IPS-20b (cell line): ENCODE measurements at regions not wholly inside any gene's neighbourhood (a gene's known extent, or its start where the extent isn't known, plus 50 kb on each side); places are given as distances from the start of the nearest gene placed in this dataset.

Experiments
- H3K27ac ChIP-seq: one replicate; pipeline ENCODE4 v1.5.1; 2013; ENCODE audit warnings: low read length
- H3K27me3 ChIP-seq: 2 replicates; pipeline ENCODE4 v1.6.1; 2013; ENCODE audit warnings: mild to moderate bottlenecking, low read length, inconsistent platforms; ENCODE audit not compliant: insufficient read depth
- H3K36me3 ChIP-seq: 2 replicates; pipeline ENCODE4 v1.6.1; 2013; ENCODE audit warnings: low read depth, mild to moderate bottlenecking, inconsistent platforms, low read length, moderate library complexity; ENCODE audit not compliant: insufficient read depth
- H3K4me1 ChIP-seq: 2 replicates; pipeline ENCODE4 v1.6.1; 2013; ENCODE audit warnings: mild to moderate bottlenecking, control low read depth, inconsistent platforms, low read length, moderate library complexity; ENCODE audit not compliant: insufficient read depth
- H3K4me3 ChIP-seq: 2 replicates; pipeline ENCODE4 v1.5.1; 2013; ENCODE audit warnings: mild to moderate bottlenecking, low read length, inconsistent platforms
- H3K9ac ChIP-seq: 2 replicates; pipeline ENCODE4 v1.6.1; 2013; ENCODE audit warnings: low read depth, mild to moderate bottlenecking, inconsistent platforms, low read length, moderate library complexity
- H3K9me3 ChIP-seq: 2 replicates; pipeline ENCODE4 v1.6.1; 2013; ENCODE audit warnings: mild to moderate bottlenecking, low read depth, low read length, inconsistent platforms; ENCODE audit not compliant: insufficient read depth

DNA sequence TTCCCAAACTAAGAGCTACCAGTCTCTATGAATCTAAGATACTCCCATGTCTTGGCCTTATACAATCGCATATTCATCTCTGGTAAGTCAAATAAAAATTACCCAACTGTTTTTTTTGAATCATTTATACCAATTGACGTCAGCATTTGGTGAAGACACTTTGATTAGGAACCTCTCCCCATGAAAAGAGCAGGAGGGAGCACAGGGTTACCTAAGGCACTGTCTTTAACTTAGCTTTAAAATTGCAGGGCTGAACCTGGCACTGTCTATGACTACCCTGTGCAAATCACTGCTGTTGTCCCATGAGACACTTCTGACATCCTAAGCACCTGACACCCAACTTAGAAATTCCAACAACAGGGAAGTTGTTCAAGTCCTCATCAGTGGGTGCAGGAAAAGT lies 586.4 kb downstream of the MAT2B start:
- no peak overlapping the region for H3K9ac ChIP-seq
- no peaks in the 10 kb centered on the region for H3K4me1 ChIP-seq
- H3K27ac ChIP-seq, result no peak overlapping the region
- no peak overlapping the region for H3K4me3 ChIP-seq
- no peaks in the 10 kb centered on the region for H3K27me3 ChIP-seq
- no peaks in the 10 kb centered on the region for H3K36me3 ChIP-seq
- H3K9me3 ChIP-seq, result no peaks in the 10 kb centered on the region

DNA sequence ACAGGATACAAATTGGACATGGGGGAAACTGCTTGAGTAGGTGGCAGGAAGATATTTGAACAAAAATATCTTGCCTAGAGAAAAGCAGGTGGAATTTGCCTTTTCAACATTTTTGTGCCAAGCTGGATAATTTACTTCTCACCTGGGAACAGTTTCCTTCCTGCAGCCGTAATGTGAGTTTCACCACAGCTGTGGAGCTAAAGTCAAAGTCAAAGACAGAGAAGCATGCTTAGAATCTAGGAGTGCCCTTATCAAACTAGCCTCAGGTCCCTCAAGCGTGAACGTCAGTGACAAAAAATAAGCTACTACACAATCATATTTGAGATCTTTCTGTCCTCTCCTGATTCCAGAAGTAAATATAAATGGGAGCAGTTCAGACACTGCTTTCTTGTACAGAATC lies 588.9 kb downstream of the MAT2B start:
- Histone ChIP-seq H3K27ac (no peak overlapping the region), H3K9ac (no peak overlapping the region), H3K4me1 (no peaks in the 10 kb centered on the region), H3K27me3 (no peaks in the 10 kb centered on the region), H3K36me3 (no peaks in the 10 kb centered on the region), H3K9me3 (no peaks in the 10 kb centered on the region), H3K4me3 (no peak overlapping the region)

DNA sequence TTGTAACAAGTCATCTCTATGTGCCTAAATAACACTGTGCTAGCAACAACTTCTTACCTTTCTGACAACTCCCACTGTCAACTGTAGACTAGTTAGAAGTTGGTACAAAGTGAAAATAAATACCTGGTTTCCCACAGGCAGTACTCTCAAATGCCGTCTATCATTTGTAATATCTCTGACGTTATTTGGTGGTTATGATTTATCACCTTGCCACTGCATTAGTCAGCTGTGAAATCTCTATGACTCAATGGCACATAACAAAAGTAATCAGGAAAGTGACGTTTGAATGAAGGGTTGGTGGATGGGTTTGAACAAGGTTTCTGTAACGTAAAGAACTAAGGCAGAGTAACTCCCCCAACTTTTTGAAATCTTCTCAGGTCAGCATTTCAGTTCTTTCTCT lies 592.3 kb downstream of the MAT2B start:
- Histone ChIP-seq H3K27me3 (no peaks in the 10 kb centered on the region), H3K27ac (no peak overlapping the region), H3K9ac (no peak overlapping the region), H3K36me3 (no peaks in the 10 kb centered on the region), H3K4me3 (no peak overlapping the region), H3K9me3 (no peaks in the 10 kb centered on the region), H3K4me1 (peaks cover 3% of the 10 kb centered on the region; the same call in 1 of the 2 replicates)

DNA sequence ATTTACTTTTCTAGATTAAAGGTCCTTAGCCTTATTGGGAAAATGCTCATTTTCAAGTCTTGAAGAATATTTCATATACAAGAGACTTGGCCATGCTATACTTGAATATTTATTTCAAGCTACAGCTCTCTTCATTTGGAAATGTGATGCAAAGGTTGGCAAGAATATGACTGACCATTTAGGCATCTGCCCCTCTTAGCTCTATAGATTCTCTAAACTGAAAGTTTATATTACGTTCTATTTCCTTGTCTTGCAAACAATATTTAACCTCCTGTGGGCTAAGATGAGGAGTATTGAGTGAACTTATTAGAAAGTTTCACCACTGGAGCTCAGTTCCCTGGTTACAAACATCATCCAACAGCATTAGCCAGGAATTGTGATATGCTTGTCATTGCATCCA lies 593.1 kb downstream of the MAT2B start:
- Histone ChIP-seq H3K4me1 (peaks cover 3% of the 10 kb centered on the region; the same call in 1 of the 2 replicates), H3K27me3 (no peaks in the 10 kb centered on the region)

DNA sequence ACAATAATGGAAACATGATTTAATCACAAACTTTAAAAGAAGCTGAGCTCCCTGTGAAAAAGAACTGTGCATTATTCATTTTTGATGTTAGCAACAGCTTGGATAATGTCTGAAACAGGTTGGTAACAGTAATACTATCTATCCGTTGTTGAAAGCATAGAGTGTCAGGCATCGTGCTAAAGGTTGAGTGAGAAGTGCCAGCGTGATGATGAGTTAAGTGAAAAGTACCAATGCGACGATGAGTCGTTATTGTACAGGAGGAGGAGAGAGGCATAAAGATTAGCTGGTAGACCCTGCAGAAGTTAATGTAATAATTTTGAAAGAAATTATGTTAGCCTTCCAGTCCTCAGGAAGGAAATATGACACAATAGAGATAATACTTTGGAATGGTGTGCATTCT lies 593.6 kb downstream of the MAT2B start:
- no peaks in the 10 kb centered on the region for H3K27me3 ChIP-seq
- peaks cover 2% of the 10 kb centered on the region; the same call in 1 of the 2 replicates for H3K9me3 ChIP-seq
- no peaks in the 10 kb centered on the region for H3K36me3 ChIP-seq
- no peak overlapping the region for H3K4me3 ChIP-seq
- peaks cover 3% of the 10 kb centered on the region; the same call in 1 of the 2 replicates for H3K4me1 ChIP-seq
- no peak overlapping the region for H3K27ac ChIP-seq
- no peak overlapping the region for H3K9ac ChIP-seq

More for the DNA sequence above, 593.1 kb downstream of the MAT2B start:
- Histone ChIP-seq H3K4me3 (no peak overlapping the region), H3K36me3 (no peaks in the 10 kb centered on the region), H3K9me3 (no peaks in the 10 kb centered on the region), H3K27ac (no peak overlapping the region), H3K9ac (no peak overlapping the region)

DNA sequence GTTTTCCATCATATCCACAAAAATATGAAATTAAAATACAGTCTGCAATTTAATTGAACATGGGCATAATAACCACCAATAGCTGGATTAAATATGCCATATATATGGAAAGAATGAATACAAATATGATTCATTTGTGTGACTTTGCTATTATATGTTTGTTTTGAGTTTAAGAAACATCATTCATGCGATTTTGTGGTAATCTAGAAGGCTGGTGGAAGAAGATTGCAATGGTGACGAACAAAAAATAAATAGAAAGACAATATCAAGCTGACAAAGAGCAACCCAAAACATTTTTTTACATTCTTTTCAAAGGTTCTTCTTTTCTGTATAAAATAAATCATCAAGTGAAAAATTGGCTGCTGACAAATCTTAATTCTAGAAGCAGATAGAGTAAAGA lies 610.0 kb downstream of the MAT2B start:
- no peaks in the 10 kb centered on the region for H3K36me3 ChIP-seq
- no peak overlapping the region for H3K9ac ChIP-seq
- no peaks in the 10 kb centered on the region for H3K4me1 ChIP-seq
- no peaks in the 10 kb centered on the region for H3K27me3 ChIP-seq
- no peaks in the 10 kb centered on the region for H3K9me3 ChIP-seq
- H3K4me3 ChIP-seq, result no peak overlapping the region
- H3K27ac ChIP-seq, result no peak overlapping the region

DNA sequence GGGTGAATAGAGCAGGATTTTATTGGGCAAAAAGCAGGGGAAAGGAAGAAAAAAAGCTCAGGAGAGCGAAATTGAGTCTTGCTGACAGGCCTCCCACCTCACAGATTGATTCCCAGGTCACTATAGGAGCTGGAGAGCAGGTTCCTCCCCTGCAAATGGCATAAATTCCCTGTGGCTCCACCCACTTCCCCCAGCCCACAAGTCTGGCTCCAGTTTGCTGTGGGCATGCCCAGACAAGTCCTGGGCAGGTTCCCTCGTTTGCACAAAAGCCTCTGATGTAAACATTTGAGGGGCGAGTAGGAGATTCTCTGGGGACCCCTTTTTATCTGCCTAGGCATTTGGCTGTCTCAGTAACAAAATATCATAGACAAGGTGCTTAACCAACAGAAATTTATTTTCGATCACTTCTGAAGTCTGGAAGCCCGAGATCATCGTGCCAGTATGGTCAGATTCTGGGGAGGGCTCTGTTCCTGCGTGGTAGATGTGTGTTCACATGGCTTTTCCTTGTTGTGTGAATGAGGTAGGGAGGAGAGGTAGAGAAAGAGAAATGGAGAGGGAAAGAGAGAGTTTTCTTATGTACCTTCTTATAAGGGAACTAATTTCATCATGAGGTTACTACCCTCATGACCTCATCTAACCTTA lies 614.5 kb downstream of the MAT2B start:
- Histone ChIP-seq H3K4me3 (no peak overlapping the region), H3K9ac (no peak overlapping the region), H3K27me3 (no peaks in the 10 kb centered on the region), H3K36me3 (no peaks in the 10 kb centered on the region), H3K27ac (no peak overlapping the region), H3K4me1 (no peaks in the 10 kb centered on the region), H3K9me3 (no peaks in the 10 kb centered on the region)

DNA sequence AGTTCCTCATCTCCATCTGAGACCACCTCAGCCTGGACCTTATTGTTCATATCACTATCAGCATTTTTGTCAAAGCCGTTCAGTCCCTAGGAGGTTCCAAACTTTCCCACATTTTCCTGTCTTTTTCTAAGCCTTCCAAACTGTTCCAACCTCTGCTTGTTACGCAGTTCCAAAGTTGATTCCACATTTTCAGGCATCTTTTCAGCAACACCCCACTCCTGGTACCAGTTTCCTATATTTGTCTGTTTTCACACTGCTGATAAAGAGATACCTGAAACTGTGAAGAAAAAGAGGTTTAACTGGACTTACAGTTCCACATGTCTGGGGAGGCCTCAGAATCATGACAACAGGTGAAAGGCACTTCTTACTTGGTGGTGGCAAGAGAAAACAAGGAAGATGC lies 622.1 kb downstream of the MAT2B start:
- peaks cover 42% of the 10 kb centered on the region for H3K9me3 ChIP-seq
- no peak overlapping the region for H3K9ac ChIP-seq
- no peak overlapping the region for H3K4me3 ChIP-seq
- no peaks in the 10 kb centered on the region for H3K4me1 ChIP-seq
- no peaks in the 10 kb centered on the region for H3K36me3 ChIP-seq
- no peak overlapping the region for H3K27ac ChIP-seq
- no peaks in the 10 kb centered on the region for H3K27me3 ChIP-seq

DNA sequence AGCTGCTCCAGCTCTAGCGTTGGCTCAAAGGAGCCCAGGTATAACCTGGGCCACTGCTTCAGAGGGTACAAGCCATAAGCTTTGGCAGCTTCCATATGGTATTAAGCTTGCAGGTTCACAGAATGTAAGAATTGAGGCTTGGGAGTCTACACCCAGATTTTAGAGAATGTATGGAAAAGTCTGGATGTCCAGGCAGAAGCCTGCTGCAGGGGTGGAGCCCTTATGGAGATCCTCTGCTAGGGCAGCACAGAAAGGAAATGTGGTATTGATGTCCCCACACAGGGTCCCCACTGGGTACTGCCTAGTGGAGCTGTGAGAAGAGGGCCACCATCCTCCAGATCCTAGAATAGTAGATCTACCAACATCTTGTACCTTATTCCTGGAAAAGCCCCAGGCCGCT lies 626.9 kb downstream of the MAT2B start:
- Histone ChIP-seq H3K27me3 (no peaks in the 10 kb centered on the region), H3K36me3 (no peaks in the 10 kb centered on the region), H3K4me3 (no peak overlapping the region), H3K27ac (no peak overlapping the region), H3K9ac (no peak overlapping the region), H3K4me1 (no peaks in the 10 kb centered on the region), H3K9me3 (peaks cover 47% of the 10 kb centered on the region)

DNA sequence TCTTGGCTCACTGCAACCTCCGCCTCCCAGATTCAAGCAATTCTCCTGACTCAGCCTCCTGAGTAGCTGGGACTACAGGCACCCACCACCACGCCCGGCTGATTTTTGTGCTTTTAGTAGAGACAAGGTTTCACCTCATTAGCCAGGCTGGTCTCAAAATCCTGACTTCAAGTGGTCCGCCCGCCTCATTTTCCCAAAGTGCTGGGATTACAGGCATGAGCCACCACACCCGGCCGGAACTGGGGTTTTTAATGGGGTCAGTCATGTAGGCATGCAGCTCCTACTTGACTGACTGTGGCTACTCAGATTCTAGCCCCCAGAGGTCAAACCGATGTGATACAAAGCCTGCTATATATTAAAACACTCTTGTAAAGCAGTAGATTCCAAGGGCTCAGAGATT lies 631.7 kb downstream of the MAT2B start:
- Histone ChIP-seq H3K4me1 (no peaks in the 10 kb centered on the region), H3K27me3 (no peaks in the 10 kb centered on the region), H3K4me3 (no peak overlapping the region), H3K9ac (no peak overlapping the region), H3K27ac (no peak overlapping the region), H3K9me3 (peaks cover 16% of the 10 kb centered on the region), H3K36me3 (no peaks in the 10 kb centered on the region)

DNA sequence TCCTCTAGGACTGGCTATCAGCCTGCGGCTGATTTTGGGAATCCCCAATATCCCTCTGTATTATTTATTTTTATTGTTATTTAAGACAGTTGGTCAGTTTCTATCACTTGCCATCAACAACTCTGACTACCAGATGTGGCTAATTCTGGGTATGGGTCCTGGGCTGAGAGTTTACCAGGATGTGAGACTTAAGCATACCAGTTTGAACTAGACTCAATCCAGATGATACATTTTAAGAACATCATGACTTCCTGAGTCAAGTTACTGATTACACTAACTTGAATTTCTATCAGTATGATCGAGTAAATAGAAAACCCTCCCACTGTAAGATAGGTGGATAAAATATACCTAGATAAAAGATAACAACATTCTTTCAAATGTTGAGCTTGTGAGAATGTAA lies 634.0 kb downstream of the MAT2B start:
- Histone ChIP-seq H3K27ac (no peak overlapping the region), H3K4me3 (no peak overlapping the region), H3K4me1 (no peaks in the 10 kb centered on the region), H3K9ac (no peak overlapping the region), H3K27me3 (no peaks in the 10 kb centered on the region), H3K9me3 (no peaks in the 10 kb centered on the region), H3K36me3 (no peaks in the 10 kb centered on the region)

DNA sequence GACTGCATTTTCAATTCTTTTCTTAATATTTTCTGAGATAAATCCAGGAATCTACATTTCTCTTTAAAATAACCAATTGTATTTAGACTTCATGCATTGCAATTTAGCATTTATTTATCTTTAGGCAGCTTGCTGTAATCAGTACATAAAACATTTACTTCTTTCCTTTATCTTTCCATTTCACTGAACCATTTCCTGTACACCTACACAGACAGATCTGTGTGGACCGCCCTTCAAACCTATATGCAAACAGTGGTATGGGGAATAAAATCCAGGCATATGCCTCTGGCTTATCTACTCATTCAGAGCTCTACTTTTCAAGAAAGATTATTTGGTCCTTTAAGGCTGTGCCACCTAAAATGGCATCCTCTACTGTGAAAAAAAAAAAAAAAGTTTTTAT lies 640.0 kb downstream of the MAT2B start:
- Histone ChIP-seq H3K27me3 (no peaks in the 10 kb centered on the region), H3K4me1 (peaks cover 26% of the 10 kb centered on the region; the same call in 1 of the 2 replicates)

More for the DNA sequence above, 640.0 kb downstream of the MAT2B start:
- Histone ChIP-seq H3K27ac (no peak overlapping the region), H3K9ac (no peak overlapping the region), H3K36me3 (no peaks in the 10 kb centered on the region), H3K4me3 (no peak overlapping the region), H3K9me3 (no peaks in the 10 kb centered on the region)
